WTC11 (cell line): ENCODE measurements at regions not wholly inside any gene's neighbourhood (a gene's known extent, or its start where the extent isn't known, plus 50 kb on each side); places are given as distances from the start of the nearest gene placed in this dataset.

ENCODE experiments used
- ATAC-seq: fragments of 200-7000 bp; cut with Tn5 transposase; 2 replicates; pipeline ENCODE4 v1.10.0; 2021; ENCODE audit warnings: mild to moderate bottlenecking, moderate library complexity
- CTCF ChIA-PET: fragments of 300-600 bp; sonication (Branson Sonifier 250); formaldehyde crosslinking; loops from one replicate; lab custom pipeline; 2021; ENCODE audit warnings: antibody characterized with exemption; lab: Charles Lee
- POLR2A ChIA-PET: fragments of 350-600 bp; sonication (Branson Sonifier 250); formaldehyde crosslinking; loops from one replicate; lab custom pipeline; 2021; ENCODE audit warnings: antibody characterized with exemption; lab: Charles Lee
- DNase-seq: peaks from one replicate; pipeline ENCODE4 v3.0.0; 2021; ENCODE audit warnings: low spot score
- H3K27ac Mint-ChIP-seq: 2 replicates; pipeline ENCODE4 v1.8.0; 2021; ENCODE audit warnings: mixed read lengths
- H3K27me3 Mint-ChIP-seq: 2 replicates; pipeline ENCODE4 v1.8.0; 2021; ENCODE audit warnings: low read depth, mild to moderate bottlenecking, moderate library complexity, mixed read lengths
- H3K36me3 Mint-ChIP-seq: 2 replicates; pipeline ENCODE4 v1.8.0; 2021; ENCODE audit warnings: mixed read lengths
- H3K4me1 Mint-ChIP-seq: 2 replicates; pipeline ENCODE4 v1.8.0; 2022; ENCODE audit warnings: mixed read lengths
- H3K4me3 Mint-ChIP-seq: 2 replicates; pipeline ENCODE4 v1.8.0; 2021; ENCODE audit warnings: mild to moderate bottlenecking, moderate library complexity, mixed read lengths
- H3K9me3 Mint-ChIP-seq: 2 replicates; pipeline ENCODE4 v1.8.0; 2021; ENCODE audit warnings: mixed read lengths
- ATF1 ChIP-seq: sonication (generic); formaldehyde crosslinking; IDR thresholded peaks from 2 replicates; pipeline ENCODE4 v1.8.1; 2023; ENCODE audit warnings: mild to moderate bottlenecking, moderate library complexity, missing genetic modification reagents
- CREB1 ChIP-seq: sonication (generic); formaldehyde crosslinking; IDR thresholded peaks from 2 replicates; pipeline ENCODE4 v1.8.0; 2023; ENCODE audit warnings: mild to moderate bottlenecking, missing genetic modification reagents
- GRHL2 ChIP-seq: fragments of 250-450 bp; sonication (Bioruptor Pico); IDR thresholded peaks from 2 replicates; pipeline ENCODE4 v1.8.0; 2022; ENCODE audit warnings: mild to moderate bottlenecking, moderate library complexity; ENCODE audit not compliant: insufficient replicate concordance, severe bottlenecking
- IRF2 ChIP-seq: sonication (generic); formaldehyde crosslinking; IDR thresholded peaks from 2 replicates; pipeline ENCODE4 v1.8.0; 2022; ENCODE audit warnings: low read depth, missing genetic modification reagents, borderline replicate concordance
- KAT7 ChIP-seq: sonication (generic); formaldehyde crosslinking; IDR thresholded peaks from 2 replicates; pipeline ENCODE4 v1.8.1; 2023; ENCODE audit warnings: missing genetic modification reagents, mild to moderate bottlenecking, borderline replicate concordance
- MYBL2 ChIP-seq: sonication (generic); formaldehyde crosslinking; IDR thresholded peaks from 2 replicates; pipeline ENCODE4 v1.8.1; 2023; ENCODE audit warnings: mild to moderate bottlenecking, moderate library complexity, missing genetic modification reagents
- NFE2L1 ChIP-seq: sonication (generic); formaldehyde crosslinking; IDR thresholded peaks from 2 replicates; pipeline ENCODE4 v1.8.1; 2023; ENCODE audit warnings: missing genetic modification reagents
- NFYB ChIP-seq: sonication (generic); formaldehyde crosslinking; conservative IDR thresholded peaks from 2 replicates; pipeline ENCODE4 v1.8.0; 2022; ENCODE audit warnings: low read depth, missing genetic modification reagents
- NR3C1 ChIP-seq: sonication (generic); formaldehyde crosslinking; conservative IDR thresholded peaks from 2 replicates; pipeline ENCODE4 v1.8.1; 2023; ENCODE audit warnings: low read depth, mild to moderate bottlenecking, missing genetic modification reagents
- PRRX2 ChIP-seq: fragments of 250-450 bp; sonication (Bioruptor Pico); IDR thresholded peaks from 2 replicates; pipeline ENCODE4 v1.8.0; 2021; ENCODE audit warnings: mild to moderate bottlenecking
- SP1 ChIP-seq: sonication (generic); formaldehyde crosslinking; conservative IDR thresholded peaks from 2 replicates; pipeline ENCODE4 v1.8.1; 2022; ENCODE audit warnings: missing genetic modification reagents
- TCF7 ChIP-seq: sonication (generic); formaldehyde crosslinking; IDR thresholded peaks from 2 replicates; pipeline ENCODE4 v1.8.0; 2022; ENCODE audit warnings: mild to moderate bottlenecking, low read depth, missing genetic modification reagents, moderate library complexity
- TEAD1 ChIP-seq: sonication (generic); formaldehyde crosslinking; IDR thresholded peaks from 2 replicates; pipeline ENCODE4 v1.8.0; 2022; ENCODE audit warnings: mild to moderate bottlenecking, missing genetic modification reagents
- TEAD4 ChIP-seq: sonication (generic); formaldehyde crosslinking; IDR thresholded peaks from 2 replicates; pipeline ENCODE4 v1.8.0; 2022; ENCODE audit warnings: mild to moderate bottlenecking, missing genetic modification reagents
- TP53 ChIP-seq: sonication (generic); formaldehyde crosslinking; IDR thresholded peaks from 2 replicates; pipeline ENCODE4 v1.8.1; 2023; ENCODE audit warnings: mild to moderate bottlenecking, missing genetic modification reagents
- ZNF138 ChIP-seq: sonication (generic); formaldehyde crosslinking; conservative IDR thresholded peaks from 2 replicates; pipeline ENCODE4 v1.8.1; 2022; ENCODE audit warnings: mild to moderate bottlenecking, moderate library complexity, missing genetic modification reagents
- ZNF232 ChIP-seq: sonication (generic); formaldehyde crosslinking; IDR thresholded peaks from 2 replicates; pipeline ENCODE4 v1.8.0; 2022; ENCODE audit warnings: mild to moderate bottlenecking, missing genetic modification reagents
- ZNF317 ChIP-seq: sonication (generic); formaldehyde crosslinking; IDR thresholded peaks from 2 replicates; pipeline ENCODE4 v1.8.1; 2023; ENCODE audit warnings: low read depth, mild to moderate bottlenecking, moderate library complexity, missing genetic modification reagents, borderline replicate concordance
- ZNF396 ChIP-seq: fragments of 250-450 bp; sonication (Bioruptor Pico); IDR thresholded peaks from 2 replicates; pipeline ENCODE4 v1.8.0; 2021; ENCODE audit warnings: mild to moderate bottlenecking, moderate library complexity, borderline replicate concordance
- ZNF423 ChIP-seq: fragments of 250-450 bp; sonication (Bioruptor Pico); IDR thresholded peaks from 2 replicates; pipeline ENCODE4 v2.1.2; 2022; ENCODE audit warnings: mild to moderate bottlenecking, moderate library complexity
- TF ChIP-seq, protein P1 (sequence below): fragments of 250-450 bp; sonication (Bioruptor Pico); IDR thresholded peaks from 2 replicates; pipeline ENCODE4 v1.9.0; 2021; ENCODE audit warnings: mild to moderate bottlenecking
- TF ChIP-seq, protein P2 (sequence below): sonication (generic); formaldehyde crosslinking; IDR thresholded peaks from 2 replicates; pipeline ENCODE4 v1.8.0; 2023; ENCODE audit warnings: missing genetic modification reagents
- TF ChIP-seq, protein P3 (sequence below): fragments of 250-450 bp; sonication (Bioruptor Pico); IDR thresholded peaks from 2 replicates; pipeline ENCODE4 v2.1.2; 2022; ENCODE audit warnings: mild to moderate bottlenecking, moderate library complexity
- TF ChIP-seq, protein P4 (sequence below): sonication (generic); formaldehyde crosslinking; IDR thresholded peaks from 2 replicates; pipeline ENCODE4 v1.8.0; 2022; ENCODE audit warnings: mild to moderate bottlenecking, missing genetic modification reagents
- TF ChIP-seq, protein P5 (sequence below): sonication (generic); formaldehyde crosslinking; IDR thresholded peaks from 2 replicates; pipeline ENCODE4 v1.8.1; 2022; ENCODE audit warnings: missing genetic modification reagents, borderline replicate concordance

DNA sequence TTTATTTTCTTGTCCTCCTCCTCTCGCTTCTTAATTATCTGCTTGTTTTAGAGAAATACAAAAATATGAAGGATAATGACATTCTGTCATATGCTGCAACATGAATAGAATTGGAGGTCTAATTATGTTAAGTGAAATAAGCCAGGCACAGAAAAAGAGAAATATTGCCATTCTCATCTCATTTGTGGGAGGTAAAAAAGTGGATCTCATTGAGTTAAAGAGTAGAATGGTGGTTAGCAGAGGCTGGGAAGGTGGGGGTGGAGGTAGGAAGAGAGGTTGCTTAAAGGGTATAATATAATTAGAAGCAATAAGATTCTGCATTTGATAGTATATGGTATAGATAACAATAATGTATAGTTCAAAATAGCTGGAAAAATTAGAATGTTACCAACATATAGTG lies 231.3 kb downstream of the JRKL start:
- no peak overlapping the region for H3K4me3 Mint-ChIP-seq
- ATAC-seq (no peak), DNase-seq (no peak)
- CTCF ChIA-PET = interaction anchor here (0.6 kb wide), 1 partner anchor 632 kb away, joined by 3 read pairs; no protein-coding TSS in a partner anchor
- H3K4me1 Mint-ChIP-seq = peaks cover 16% of the 10 kb centered on the region
- POLR2A ChIA-PET = no interaction called here
- peaks cover 12% of the 10 kb centered on the region for H3K36me3 Mint-ChIP-seq
- H3K27ac Mint-ChIP-seq = no peak overlapping the region
- H3K9me3 Mint-ChIP-seq = peaks cover 13% of the 10 kb centered on the region
- peaks cover 15% of the 10 kb centered on the region for H3K27me3 Mint-ChIP-seq
- TF ChIP-seq GRHL2 (CRISPR knock-in tag) (no peak), TEAD1 (CRISPR knock-in tag) (no peak), ZNF317 (CRISPR knock-in tag) (no peak), ZNF423 (no peak), TP53 (CRISPR knock-in tag) (no peak), ZNF232 (CRISPR knock-in tag) (no peak), NFE2L1 (CRISPR knock-in tag) (no peak), ZNF396 (CRISPR knock-in tag) (no peak), ATF1 (CRISPR knock-in tag) (no peak), TCF7 (CRISPR knock-in tag) (no peak), TEAD4 (CRISPR knock-in tag) (no peak), PRRX2 (CRISPR knock-in tag) (no peak), NFYB (no peak), KAT7 (CRISPR knock-in tag) (no peak), MYBL2 (CRISPR knock-in tag) (no peak)
- TF ChIP-seq, protein P1, sequence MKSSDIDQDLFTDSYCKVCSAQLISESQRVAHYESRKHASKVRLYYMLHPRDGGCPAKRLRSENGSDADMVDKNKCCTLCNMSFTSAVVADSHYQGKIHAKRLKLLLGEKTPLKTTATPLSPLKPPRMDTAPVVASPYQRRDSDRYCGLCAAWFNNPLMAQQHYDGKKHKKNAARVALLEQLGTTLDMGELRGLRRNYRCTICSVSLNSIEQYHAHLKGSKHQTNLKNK (CRISPR knock-in tag) = no peak
- TF ChIP-seq, protein P2, sequence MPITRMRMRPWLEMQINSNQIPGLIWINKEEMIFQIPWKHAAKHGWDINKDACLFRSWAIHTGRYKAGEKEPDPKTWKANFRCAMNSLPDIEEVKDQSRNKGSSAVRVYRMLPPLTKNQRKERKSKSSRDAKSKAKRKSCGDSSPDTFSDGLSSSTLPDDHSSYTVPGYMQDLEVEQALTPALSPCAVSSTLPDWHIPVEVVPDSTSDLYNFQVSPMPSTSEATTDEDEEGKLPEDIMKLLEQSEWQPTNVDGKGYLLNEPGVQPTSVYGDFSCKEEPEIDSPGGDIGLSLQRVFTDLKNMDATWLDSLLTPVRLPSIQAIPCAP (CRISPR knock-in tag) = no peak
- TF ChIP-seq, protein P3, sequence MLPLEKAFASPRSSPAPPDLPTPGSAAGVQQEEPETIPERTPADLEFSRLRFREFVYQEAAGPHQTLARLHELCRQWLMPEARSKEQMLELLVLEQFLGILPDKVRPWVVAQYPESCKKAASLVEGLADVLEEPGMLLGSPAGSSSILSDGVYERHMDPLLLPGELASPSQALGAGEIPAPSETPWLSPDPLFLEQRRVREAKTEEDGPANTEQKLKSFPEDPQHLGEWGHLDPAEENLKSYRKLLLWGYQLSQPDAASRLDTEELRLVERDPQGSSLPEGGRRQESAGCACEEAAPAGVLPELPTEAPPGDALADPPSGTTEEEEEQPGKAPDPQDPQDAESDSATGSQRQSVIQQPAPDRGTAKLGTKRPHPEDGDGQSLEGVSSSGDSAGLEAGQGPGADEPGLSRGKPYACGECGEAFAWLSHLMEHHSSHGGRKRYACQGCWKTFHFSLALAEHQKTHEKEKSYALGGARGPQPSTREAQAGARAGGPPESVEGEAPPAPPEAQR (CRISPR knock-in tag) = no peak
- TF ChIP-seq, all 79 proteins: peak for 0

DNA sequence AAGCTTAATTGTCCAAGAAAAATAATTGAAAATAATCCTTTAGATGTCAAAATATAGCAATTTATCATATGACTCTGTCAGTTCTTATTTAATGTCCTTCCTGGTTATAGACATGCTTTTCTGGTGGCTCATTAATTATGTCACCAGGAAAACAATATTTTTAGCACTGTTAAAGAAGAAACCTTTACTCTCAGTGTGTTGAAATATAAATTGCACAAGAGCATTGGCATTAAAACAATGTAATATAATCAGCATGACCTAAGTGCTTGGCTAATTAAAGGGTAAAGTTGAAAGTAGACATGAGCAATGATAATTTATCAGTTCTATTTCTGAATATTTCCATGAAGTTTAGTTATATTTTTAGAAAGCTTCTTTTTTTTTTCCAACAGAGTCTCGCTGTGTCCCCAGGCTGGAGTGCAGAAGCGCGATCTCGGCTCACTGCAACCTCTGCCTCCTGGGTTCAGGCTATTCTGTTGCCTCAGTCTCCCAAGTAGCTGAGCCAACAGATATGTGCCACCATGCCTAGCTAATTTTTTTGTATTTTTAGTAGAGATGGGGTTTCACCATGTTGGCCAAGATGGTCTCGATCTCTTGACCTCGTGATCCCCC lies 232.3 kb downstream of the JRKL start:
- CTCF ChIA-PET = no interaction called here
- DNase-seq = no peak
- peaks cover 23% of the 10 kb centered on the region for H3K9me3 Mint-ChIP-seq

More for the DNA sequence above, 232.3 kb downstream of the JRKL start:
- Mint-ChIP-seq H3K27ac (no peak overlapping the region), H3K36me3 (peaks cover 22% of the 10 kb centered on the region), H3K4me3 (no peak overlapping the region), H3K4me1 (peaks cover 6% of the 10 kb centered on the region), H3K27me3 (peaks cover 7% of the 10 kb centered on the region)
- POLR2A ChIA-PET = no interaction called here
- ATAC-seq = no peak
- TF ChIP-seq ZNF423 (no peak), SP1 (CRISPR knock-in tag) (no peak), IRF2 (CRISPR knock-in tag) (no peak), CREB1 (CRISPR knock-in tag) (no peak), ZNF232 (CRISPR knock-in tag) (no peak), NR3C1 (CRISPR knock-in tag) (no peak), ZNF138 (CRISPR knock-in tag) (no peak)
- TF ChIP-seq, protein P4, sequence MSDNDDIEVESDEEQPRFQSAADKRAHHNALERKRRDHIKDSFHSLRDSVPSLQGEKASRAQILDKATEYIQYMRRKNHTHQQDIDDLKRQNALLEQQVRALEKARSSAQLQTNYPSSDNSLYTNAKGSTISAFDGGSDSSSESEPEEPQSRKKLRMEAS (CRISPR knock-in tag) = no peak
- TF ChIP-seq, protein P5, sequence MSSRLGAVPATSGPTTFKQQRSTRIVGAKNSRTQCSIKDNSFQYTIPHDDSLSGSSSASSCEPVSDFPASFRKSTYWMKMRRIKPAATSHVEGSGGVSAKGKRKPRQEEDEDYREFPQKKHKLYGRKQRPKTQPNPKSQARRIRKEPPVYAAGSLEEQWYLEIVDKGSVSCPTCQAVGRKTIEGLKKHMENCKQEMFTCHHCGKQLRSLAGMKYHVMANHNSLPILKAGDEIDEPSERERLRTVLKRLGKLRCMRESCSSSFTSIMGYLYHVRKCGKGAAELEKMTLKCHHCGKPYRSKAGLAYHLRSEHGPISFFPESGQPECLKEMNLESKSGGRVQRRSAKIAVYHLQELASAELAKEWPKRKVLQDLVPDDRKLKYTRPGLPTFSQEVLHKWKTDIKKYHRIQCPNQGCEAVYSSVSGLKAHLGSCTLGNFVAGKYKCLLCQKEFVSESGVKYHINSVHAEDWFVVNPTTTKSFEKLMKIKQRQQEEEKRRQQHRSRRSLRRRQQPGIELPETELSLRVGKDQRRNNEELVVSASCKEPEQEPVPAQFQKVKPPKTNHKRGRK (CRISPR knock-in tag) = no peak
